IMR-90 (cell line): ENCODE measurements at regions not wholly inside any gene's neighbourhood (a gene's known extent, or its start where the extent isn't known, plus 50 kb on each side); places are given as distances from the start of the nearest gene placed in this dataset.

ENCODE experiments used
- CHD1 ChIP-seq: IDR thresholded peaks from 2 replicates; pipeline ENCODE4 v1.6.1; 2012; ENCODE audit warnings: low read depth, low read length, improper control_type of control experiment
- MXI1 ChIP-seq: IDR thresholded peaks from 2 replicates; pipeline ENCODE4 v1.6.1; 2012; ENCODE audit warnings: low read depth, mild to moderate bottlenecking, low read length, moderate library complexity, borderline replicate concordance
- SMC3 ChIP-seq: fragments of 150-350 bp; IDR thresholded peaks from 2 replicates; pipeline ENCODE4 v1.6.1; 2016; ENCODE audit warnings: low read depth, mild to moderate bottlenecking, antibody characterized with exemption, low read length, moderate library complexity
- TF ChIP-seq, protein P1 (sequence below): conservative IDR thresholded peaks from 2 replicates; pipeline ENCODE4 v1.5.1; 2012; ENCODE audit warnings: mild to moderate bottlenecking, low read depth, low read length, improper control_type of control experiment
- TF ChIP-seq, protein P2 (sequence below): fragments of 150-350 bp; IDR thresholded peaks from 2 replicates; pipeline ENCODE4 v1.6.1; 2016; ENCODE audit warnings: low read depth, mild to moderate bottlenecking, low read length, moderate library complexity, borderline replicate concordance
- TF ChIP-seq, protein P3 (sequence below): fragments of 150-350 bp; IDR thresholded peaks from 2 replicates; pipeline ENCODE4 v1.6.1; 2017; ENCODE audit warnings: mild to moderate bottlenecking, antibody characterized with exemption, low read length, low read depth

DNA sequence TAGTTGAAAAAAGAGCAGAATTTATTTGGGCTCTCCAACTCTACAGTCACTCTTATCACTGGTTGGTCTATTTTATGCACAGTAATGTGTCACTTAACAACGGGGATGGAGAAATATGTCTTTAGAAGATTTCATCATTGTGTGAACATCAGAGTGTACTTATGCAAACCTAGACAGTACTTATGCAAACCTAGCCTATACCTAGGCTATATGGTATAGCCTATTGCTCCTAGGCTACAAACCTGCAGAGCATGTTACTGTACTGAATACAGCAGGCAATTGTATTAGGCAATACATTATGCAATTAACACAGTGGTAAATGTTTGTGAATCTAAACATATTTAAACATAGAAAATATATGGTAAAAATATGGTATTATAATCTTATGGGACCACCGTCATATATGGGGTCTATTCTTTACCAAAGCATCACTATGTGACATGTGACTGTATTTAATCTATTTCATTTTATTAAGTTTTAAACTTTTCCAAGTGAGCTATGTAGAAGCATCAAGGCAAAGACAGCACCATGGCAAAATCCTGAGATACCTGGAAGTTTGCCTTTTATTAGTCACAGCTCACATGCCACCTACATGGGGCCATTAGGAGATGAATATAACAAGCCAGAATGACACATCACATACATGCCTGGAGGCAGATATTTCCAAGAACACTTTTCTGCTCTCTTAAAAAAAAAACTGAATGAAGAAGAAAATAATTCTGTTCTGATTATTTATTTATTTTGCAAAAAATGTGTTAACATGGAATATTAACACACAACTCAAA, 537.4 kb downstream of the TUSC7 start:
- TF ChIP-seq, protein P1, sequence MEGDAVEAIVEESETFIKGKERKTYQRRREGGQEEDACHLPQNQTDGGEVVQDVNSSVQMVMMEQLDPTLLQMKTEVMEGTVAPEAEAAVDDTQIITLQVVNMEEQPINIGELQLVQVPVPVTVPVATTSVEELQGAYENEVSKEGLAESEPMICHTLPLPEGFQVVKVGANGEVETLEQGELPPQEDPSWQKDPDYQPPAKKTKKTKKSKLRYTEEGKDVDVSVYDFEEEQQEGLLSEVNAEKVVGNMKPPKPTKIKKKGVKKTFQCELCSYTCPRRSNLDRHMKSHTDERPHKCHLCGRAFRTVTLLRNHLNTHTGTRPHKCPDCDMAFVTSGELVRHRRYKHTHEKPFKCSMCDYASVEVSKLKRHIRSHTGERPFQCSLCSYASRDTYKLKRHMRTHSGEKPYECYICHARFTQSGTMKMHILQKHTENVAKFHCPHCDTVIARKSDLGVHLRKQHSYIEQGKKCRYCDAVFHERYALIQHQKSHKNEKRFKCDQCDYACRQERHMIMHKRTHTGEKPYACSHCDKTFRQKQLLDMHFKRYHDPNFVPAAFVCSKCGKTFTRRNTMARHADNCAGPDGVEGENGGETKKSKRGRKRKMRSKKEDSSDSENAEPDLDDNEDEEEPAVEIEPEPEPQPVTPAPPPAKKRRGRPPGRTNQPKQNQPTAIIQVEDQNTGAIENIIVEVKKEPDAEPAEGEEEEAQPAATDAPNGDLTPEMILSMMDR, result no peak
- TF ChIP-seq SMC3 (no peak), MXI1 (no peak), CHD1 (no peak)
- TF ChIP-seq, protein P2, sequence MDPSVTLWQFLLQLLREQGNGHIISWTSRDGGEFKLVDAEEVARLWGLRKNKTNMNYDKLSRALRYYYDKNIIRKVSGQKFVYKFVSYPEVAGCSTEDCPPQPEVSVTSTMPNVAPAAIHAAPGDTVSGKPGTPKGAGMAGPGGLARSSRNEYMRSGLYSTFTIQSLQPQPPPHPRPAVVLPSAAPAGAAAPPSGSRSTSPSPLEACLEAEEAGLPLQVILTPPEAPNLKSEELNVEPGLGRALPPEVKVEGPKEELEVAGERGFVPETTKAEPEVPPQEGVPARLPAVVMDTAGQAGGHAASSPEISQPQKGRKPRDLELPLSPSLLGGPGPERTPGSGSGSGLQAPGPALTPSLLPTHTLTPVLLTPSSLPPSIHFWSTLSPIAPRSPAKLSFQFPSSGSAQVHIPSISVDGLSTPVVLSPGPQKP, result no peak
- TF ChIP-seq, protein P3, sequence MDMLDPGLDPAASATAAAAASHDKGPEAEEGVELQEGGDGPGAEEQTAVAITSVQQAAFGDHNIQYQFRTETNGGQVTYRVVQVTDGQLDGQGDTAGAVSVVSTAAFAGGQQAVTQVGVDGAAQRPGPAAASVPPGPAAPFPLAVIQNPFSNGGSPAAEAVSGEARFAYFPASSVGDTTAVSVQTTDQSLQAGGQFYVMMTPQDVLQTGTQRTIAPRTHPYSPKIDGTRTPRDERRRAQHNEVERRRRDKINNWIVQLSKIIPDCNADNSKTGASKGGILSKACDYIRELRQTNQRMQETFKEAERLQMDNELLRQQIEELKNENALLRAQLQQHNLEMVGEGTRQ, result no peak
